Endothelial cell of umbilical vein (primary cell): ENCODE measurements at regions not wholly inside any gene's neighbourhood (a gene's known extent, or its start where the extent isn't known, plus 50 kb on each side); places are given as distances from the start of the nearest gene placed in this dataset.

Source experiments
- BruUV-seq: library from RNA; stranded (reverse); fragments of 400-500 nt; replicated peaks from 2 replicates; lab custom pipeline; 2021; lab: Mats Ljungman, UMichigan
- CTCF ChIA-PET: fragments of 300-600, 350-600 bp; sonication (Branson Sonifier 250); formaldehyde crosslinking; loops from one replicate; lab custom pipeline; 2021; ENCODE audit warnings: antibody characterized with exemption, inconsistent platforms; lab: Charles Lee
- POLR2A ChIA-PET: fragments of 300-600, 350-600 bp; sonication (Branson Sonifier 250); formaldehyde crosslinking; loops from one replicate; lab custom pipeline; 2021; ENCODE audit warnings: antibody characterized with exemption, inconsistent platforms; lab: Charles Lee
- DNase-seq: peaks from one replicate; pipeline ENCODE4 v3.0.0-alpha.2; 2011; ENCODE audit warnings: low read depth, low spot score
- FAIRE-seq: peaks from 2 replicates; lab custom pipeline; 2011; peaks lifted over from hg19 to GRCh38; lab: Jason Lieb, UNC
- H2AFZ ChIP-seq: 2 replicates; pipeline ENCODE4 v1.6.0; 2012; ENCODE audit warnings: low read depth, low read length, control low read depth, inconsistent platforms
- H3K27ac ChIP-seq: 2 replicates; pipeline ENCODE4 v1.5.1; 2011; ENCODE audit warnings: low read depth, mild to moderate bottlenecking, control low read depth, low read length, moderate library complexity; ENCODE audit not compliant: insufficient read depth
- H3K27me3 ChIP-seq, 2 experiments: 2 replicates each; pipeline versions ENCODE4 v1.6.0 to v1.6.1; 2011; ENCODE audit warnings: low read length in 2 of 2, mixed read lengths in 1 of 2; ENCODE audit not compliant: control insufficient read depth in 2 of 2, insufficient read depth in 2 of 2
- H3K36me3 ChIP-seq, 2 experiments: 2 replicates in 1 of 2; 3 replicates in 1 of 2; pipeline ENCODE4 v1.5.1; 2011; ENCODE audit warnings: low read length in 2 of 2, mild to moderate bottlenecking in 1 of 2, moderate library complexity in 1 of 2; ENCODE audit not compliant: control insufficient read depth in 2 of 2, insufficient read depth in 2 of 2; ENCODE audit errors: extremely low read depth in 1 of 2
- H3K4me1 ChIP-seq: 3 replicates; pipeline ENCODE4 v1.5.1; 2011; ENCODE audit warnings: mild to moderate bottlenecking, low read length; ENCODE audit not compliant: control insufficient read depth, insufficient read depth; ENCODE audit errors: extremely low read depth
- H3K4me2 ChIP-seq: 2 replicates; pipeline ENCODE4 v1.6.1; 2011; ENCODE audit warnings: low read length, control low read depth, mixed read lengths; ENCODE audit not compliant: insufficient read depth
- H3K4me3 ChIP-seq, 3 experiments: fragments of 200-600 bp in 1 of 3; sonication (generic), shearing (Covaris generic) in 1 of 3; replicated peaks in 1 of 3; 2 replicates each; pipeline ENCODE4 v1.5.1; 2011 to 2016; ENCODE audit warnings: control low read depth in 3 of 3, low read length in 3 of 3, mild to moderate bottlenecking in 2 of 3, inconsistent platforms in 1 of 3, low read depth in 1 of 3, moderate library complexity in 1 of 3; ENCODE audit not compliant: insufficient read depth in 1 of 3
- H3K79me2 ChIP-seq: 2 replicates; pipeline ENCODE4 v1.6.0; 2012; ENCODE audit warnings: low read length, inconsistent platforms; ENCODE audit not compliant: control insufficient read depth, insufficient read depth
- H3K9ac ChIP-seq: replicated peaks from 2 replicates; pipeline ENCODE3; 2011; ENCODE audit warnings: low read length, control low read depth; ENCODE audit not compliant: insufficient read depth; ENCODE audit errors: extremely low read depth
- H3K9me1 ChIP-seq: replicated peaks from 3 replicates; pipeline ENCODE4 v1.6.0; 2011; ENCODE audit warnings: mild to moderate bottlenecking, low read length; ENCODE audit not compliant: control insufficient read depth, insufficient read depth; ENCODE audit errors: extremely low read depth
- H3K9me3 ChIP-seq: replicated peaks from 2 replicates; pipeline ENCODE4 v1.5.1; 2012; ENCODE audit warnings: low read length, inconsistent platforms; ENCODE audit not compliant: control insufficient read depth, insufficient read depth
- H4K20me1 ChIP-seq: replicated peaks from 2 replicates; pipeline ENCODE3; 2011; ENCODE audit warnings: mild to moderate bottlenecking, low read length; ENCODE audit not compliant: control insufficient read depth, insufficient read depth; ENCODE audit errors: extremely low read depth
- CTCF ChIP-seq, 2 donors: IDR thresholded peaks; 1 replicate in 1 of 2; 2 replicates in 1 of 2; pipeline ENCODE4 v1.5.1; 2011; ENCODE audit warnings: low read length in 2 of 2, mild to moderate bottlenecking in 2 of 2, moderate library complexity in 2 of 2, control low read depth in 1 of 2, inconsistent platforms in 1 of 2, low read depth in 1 of 2; ENCODE audit not compliant: insufficient read depth in 1 of 2; ENCODE audit errors: extremely low read depth in 1 of 2
- EZH2 ChIP-seq: IDR thresholded peaks from 2 replicates; pipeline ENCODE4 v1.6.1; 2012; ENCODE audit warnings: borderline replicate concordance, low read depth, mild to moderate bottlenecking, moderate library complexity, low read length, inconsistent platforms; ENCODE audit not compliant: severe bottlenecking
- FOS ChIP-seq: IDR thresholded peaks from 2 replicates; pipeline ENCODE4 v1.6.1; 2011; ENCODE audit warnings: mild to moderate bottlenecking, low read length, moderate library complexity, borderline replicate concordance; ENCODE audit not compliant: insufficient read depth
- GATA2 ChIP-seq: IDR thresholded peaks from 2 replicates; pipeline ENCODE4 v1.7.0; 2011; ENCODE audit warnings: low read depth, mild to moderate bottlenecking, moderate library complexity, mixed read lengths, low read length; ENCODE audit not compliant: insufficient read length, insufficient read depth
- JUN ChIP-seq: IDR thresholded peaks from 2 replicates; pipeline ENCODE4 v1.6.1; 2011; ENCODE audit warnings: borderline replicate concordance, low read depth; ENCODE audit not compliant: insufficient read length, insufficient read depth
- MAX ChIP-seq: IDR thresholded peaks from 2 replicates; pipeline ENCODE4 v1.6.1; 2011; ENCODE audit not compliant: insufficient read depth, insufficient read length
- MYC ChIP-seq: IDR thresholded peaks from one replicate; pipeline ENCODE4 v1.6.1; 2011; ENCODE audit warnings: mild to moderate bottlenecking, low read depth, low read length
- POLR2A ChIP-seq: IDR thresholded peaks from 2 replicates; pipeline ENCODE4 v1.6.1; 2012; ENCODE audit warnings: low read depth, mild to moderate bottlenecking, control low read depth, low read length
- POLR2AphosphoS5 ChIP-seq: IDR thresholded peaks from 2 replicates; pipeline ENCODE4 v1.6.1; 2012; ENCODE audit warnings: low read depth, mild to moderate bottlenecking, control low read depth, low read length, moderate library complexity; ENCODE audit not compliant: insufficient read depth
- dilution Hi-C: fragments of 300-500 bp; cut with MboI; formaldehyde crosslinking; loops from one replicate; pipeline ENCODE4 v1.15.0; 2019; ENCODE audit warnings: low sequenced_read_pairs; ENCODE audit not compliant: extremely low pct_ligation_motif_present
- intact Hi-C: fragments of 100-400 bp; cut with micrococcal nuclease; formaldehyde crosslinking; loops from one replicate; pipeline ENCODE4 v1.10.0; 2022

GRCh38 chr1:18010408-18010807 is 97.2 kb upstream of the IGSF21 start:
- TF ChIP-seq JUN (no peak), GATA2 (no peak), POLR2AphosphoS5 (no peak), FOS (no peak), MAX (no peak), POLR2A (no peak), EZH2 (no peak), MYC (no peak), CTCF (IDR thresholded peaks at IDR 0.05; ENCODE audit: extremely low read depth in 1 of 2, insufficient read depth in 1 of 2, low read depth in 1 of 2, low read length in 2 of 2) (no peak)
- CTCF ChIA-PET = no interaction called here
- Histone ChIP-seq H3K4me2 (no peak overlapping the region), H3K4me3 (no peak overlapping the region), H3K27me3 (no peaks in the 10 kb centered on the region), H4K20me1 (no peaks in the 10 kb centered on the region), H3K4me1 (no peaks in the 10 kb centered on the region), H3K27ac (no peak overlapping the region), H3K9me3 (peaks cover 7% of the 10 kb centered on the region), H2AFZ (no peak overlapping the region), H3K79me2 (no peaks in the 10 kb centered on the region), H3K9ac (no peak overlapping the region), H3K9me1 (no peaks in the 10 kb centered on the region), H3K36me3 (no peaks in the 10 kb centered on the region)
- DNase-seq = no peak
- intact Hi-C loops = no loop called here
- dilution Hi-C loops = no loop called here
- BruUV-seq = no TSS peak
- POLR2A ChIA-PET = no interaction called here
- FAIRE-seq = no peak
